Liver (tissue), 8 donors: ENCODE measurements at regions not wholly inside any gene's neighbourhood (a gene's known extent, or its start where the extent isn't known, plus 50 kb on each side); places are given as distances from the start of the nearest gene placed in this dataset.

Experiments
- DNase-seq: peaks from one replicate; pipeline ENCODE4 v3.0.0-alpha.2; 2017; ENCODE audit warnings: low spot score
- H3K27ac ChIP-seq, 2 donors: one replicate each; pipeline ENCODE4 v1.7.0; 2013; ENCODE audit warnings: inconsistent platforms in 2 of 2, low read length in 2 of 2, control low read depth in 1 of 2, low read depth in 1 of 2, mild to moderate bottlenecking in 1 of 2
- H3K27me3 ChIP-seq, 4 donors: one replicate each; pipeline versions ENCODE4 v1.6.1 to v1.7.0; 2013; ENCODE audit warnings: low read length in 3 of 4, inconsistent platforms in 1 of 4, mild to moderate bottlenecking in 1 of 4, moderate library complexity in 1 of 4; ENCODE audit not compliant: control insufficient read depth in 4 of 4, insufficient read depth in 4 of 4
- H3K36me3 ChIP-seq, 4 donors: one replicate each; pipeline versions ENCODE4 v1.6.1 to v1.7.0; 2013; ENCODE audit warnings: low read length in 3 of 4, mild to moderate bottlenecking in 3 of 4, low read depth in 1 of 4, moderate library complexity in 1 of 4; ENCODE audit not compliant: control insufficient read depth in 4 of 4, insufficient read depth in 3 of 4
- H3K4me1 ChIP-seq, 4 donors: one replicate each; pipeline versions ENCODE4 v1.6.1 to v1.7.0; 2013; ENCODE audit warnings: low read length in 3 of 4, mild to moderate bottlenecking in 3 of 4, moderate library complexity in 1 of 4; ENCODE audit not compliant: control insufficient read depth in 4 of 4, insufficient read depth in 4 of 4
- H3K4me3 ChIP-seq, 3 donors: one replicate each; pipeline versions ENCODE4 v1.6.1 to v1.7.0; 2013; ENCODE audit warnings: low read length in 3 of 3, control low read depth in 1 of 3, low read depth in 1 of 3, mild to moderate bottlenecking in 1 of 3
- H3K9ac ChIP-seq, 2 donors: one replicate each; pipeline ENCODE4 v1.7.0; 2013; ENCODE audit warnings: low read length in 2 of 2, mild to moderate bottlenecking in 2 of 2, moderate library complexity in 2 of 2, control low read depth in 1 of 2, low read depth in 1 of 2
- H3K9me3 ChIP-seq, 4 donors: one replicate each; pipeline versions ENCODE4 v1.6.1 to v1.7.0; 2013; ENCODE audit warnings: low read length in 3 of 4; ENCODE audit not compliant: control insufficient read depth in 4 of 4
- ATF3 ChIP-seq: IDR thresholded peaks from 2 replicates; pipeline ENCODE4 v1.6.1; 2016; ENCODE audit warnings: antibody characterized with exemption
- CTCF ChIP-seq: fragments of 150-350 bp; IDR thresholded peaks from 2 replicates; pipeline ENCODE4 v1.5.1; 2017; ENCODE audit warnings: improper control_type of control experiment, low read depth, low read length; ENCODE audit not compliant: missing input control
- EGR1 ChIP-seq, 2 donors: IDR thresholded peaks; 2 replicates each; pipeline ENCODE4 v1.6.1; 2016 to 2018; ENCODE audit warnings: antibody characterized with exemption in 2 of 2, low read depth in 2 of 2
- FOXA1 ChIP-seq: IDR thresholded peaks from 2 replicates; pipeline ENCODE4 v1.6.1; 2016; ENCODE audit warnings: antibody characterized with exemption
- FOXA2 ChIP-seq: IDR thresholded peaks from 2 replicates; pipeline ENCODE4 v1.6.1; 2016; ENCODE audit warnings: antibody characterized with exemption
- GABPA ChIP-seq, 2 donors: IDR thresholded peaks in 1 of 2; conservative IDR thresholded peaks in 1 of 2; 2 replicates each; pipeline ENCODE4 v1.6.1; 2016; ENCODE audit warnings: antibody characterized with exemption in 2 of 2, mild to moderate bottlenecking in 1 of 2, moderate library complexity in 1 of 2
- HNF4A ChIP-seq, 2 donors: conservative IDR thresholded peaks; 2 replicates each; pipeline ENCODE4 v1.6.1; 2016; ENCODE audit warnings: antibody characterized with exemption in 2 of 2, mild to moderate bottlenecking in 2 of 2
- HNF4G ChIP-seq: IDR thresholded peaks from 2 replicates; pipeline ENCODE4 v1.6.1; 2016; ENCODE audit warnings: antibody characterized with exemption
- JUND ChIP-seq, 2 donors: IDR thresholded peaks; 2 replicates each; pipeline ENCODE4 v1.6.1; 2016; ENCODE audit warnings: antibody characterized with exemption in 2 of 2
- MAX ChIP-seq: IDR thresholded peaks from 2 replicates; pipeline ENCODE4 v1.6.1; 2016; ENCODE audit warnings: antibody characterized with exemption
- NR2F2 ChIP-seq: IDR thresholded peaks from 2 replicates; pipeline ENCODE4 v1.6.1; 2016; ENCODE audit warnings: antibody characterized with exemption
- RAD21 ChIP-seq, 2 donors: IDR thresholded peaks; 2 replicates each; pipeline ENCODE4 v1.6.1; 2016; ENCODE audit warnings: antibody characterized with exemption in 2 of 2, mild to moderate bottlenecking in 2 of 2
- REST ChIP-seq: IDR thresholded peaks from 2 replicates; pipeline ENCODE4 v1.6.1; 2016; ENCODE audit warnings: antibody characterized with exemption, mild to moderate bottlenecking
- RXRA ChIP-seq, 2 donors: IDR thresholded peaks; 2 replicates each; pipeline ENCODE4 v1.6.1; 2017 to 2018; ENCODE audit warnings: antibody characterized with exemption in 2 of 2, mild to moderate bottlenecking in 1 of 2
- SP1 ChIP-seq: IDR thresholded peaks from 2 replicates; pipeline ENCODE4 v1.6.1; 2018; ENCODE audit warnings: antibody characterized with exemption, mild to moderate bottlenecking
- TAF1 ChIP-seq: conservative IDR thresholded peaks from 2 replicates; pipeline ENCODE4 v1.6.1; 2016; ENCODE audit warnings: antibody characterized with exemption, mild to moderate bottlenecking
- YY1 ChIP-seq: IDR thresholded peaks from 2 replicates; pipeline ENCODE4 v1.6.1; 2016; ENCODE audit warnings: antibody characterized with exemption, mild to moderate bottlenecking
- ZBTB33 ChIP-seq: IDR thresholded peaks from 2 replicates; pipeline ENCODE4 v1.6.1; 2016; ENCODE audit warnings: antibody characterized with exemption
- WGBS: extraction: QIAGEN DNeasy Blood & Tissue Kit; methylation state at CpG from one replicate; pipeline ENCODE4 v1.1.7; 2013; 5-methylcytosine and 5-hydroxymethylcytosine counted together
- donor health status: healthy.
- donor health status: healthy.
- donor health status: healthy.
- donor health status: healthy.
- donor health status: healthy.

GRCh38 chr21:28516991-28517592 is 475.6 kb downstream of the LTN1 start:
- peak; percentile 52 for DNase-seq
- H3K27me3 ChIP-seq = no peaks in the 10 kb centered on the region

More at GRCh38 chr21:28516991-28517592, 475.6 kb downstream of the LTN1 start:
- TF ChIP-seq ZBTB33 (no peak), SP1 (no peak), TAF1 (no peak), YY1 (peak; percentile 26), GABPA (IDR thresholded peaks at IDR 0.05 in 1 of 2, conservative IDR thresholded peaks at IDR 0.05 in 1 of 2) (no peak), HNF4A (conservative IDR thresholded peaks at IDR 0.05) (no peak), CTCF (peak; percentile 55), HNF4G (no peak), RXRA (IDR thresholded peaks at IDR 0.05) (peak in 1 of 2 donors; percentile 33), MAX (no peak), FOXA2 (no peak), RAD21 (IDR thresholded peaks at IDR 0.05) (peak; percentile 74 to 87), NR2F2 (no peak), EGR1 (IDR thresholded peaks at IDR 0.05; ENCODE audit: low read depth in 2 of 2) (no peak), REST (no peak), JUND (IDR thresholded peaks at IDR 0.05) (no peak), ATF3 (no peak), FOXA1 (no peak)
- Histone ChIP-seq H3K36me3 (no peaks in the 10 kb centered on the region), H3K9me3 (no peaks in the 10 kb centered on the region), H3K4me1 (peaks cover 0 to 2% (median 0%) of the 10 kb centered on the region in 4 donors), H3K27ac (no peak overlapping the region), H3K9ac (no peak overlapping the region), H3K4me3 (no peak overlapping the region)
- WGBS = 65% methylated on average over 6 of the region's 6 CpGs
